DMS 273 treated with DMSO at 0.1 percent for 48 hours (cell line): ENCODE measurements at regions not wholly inside any gene's neighbourhood (a gene's known extent, or its start where the extent isn't known, plus 50 kb on each side); places are given as distances from the start of the nearest gene placed in this dataset.

ENCODE experiments used
- DNase-seq: peaks from one replicate; lab custom pipeline; 2025; lab: John Stamatoyannopoulos, UW

DNA sequence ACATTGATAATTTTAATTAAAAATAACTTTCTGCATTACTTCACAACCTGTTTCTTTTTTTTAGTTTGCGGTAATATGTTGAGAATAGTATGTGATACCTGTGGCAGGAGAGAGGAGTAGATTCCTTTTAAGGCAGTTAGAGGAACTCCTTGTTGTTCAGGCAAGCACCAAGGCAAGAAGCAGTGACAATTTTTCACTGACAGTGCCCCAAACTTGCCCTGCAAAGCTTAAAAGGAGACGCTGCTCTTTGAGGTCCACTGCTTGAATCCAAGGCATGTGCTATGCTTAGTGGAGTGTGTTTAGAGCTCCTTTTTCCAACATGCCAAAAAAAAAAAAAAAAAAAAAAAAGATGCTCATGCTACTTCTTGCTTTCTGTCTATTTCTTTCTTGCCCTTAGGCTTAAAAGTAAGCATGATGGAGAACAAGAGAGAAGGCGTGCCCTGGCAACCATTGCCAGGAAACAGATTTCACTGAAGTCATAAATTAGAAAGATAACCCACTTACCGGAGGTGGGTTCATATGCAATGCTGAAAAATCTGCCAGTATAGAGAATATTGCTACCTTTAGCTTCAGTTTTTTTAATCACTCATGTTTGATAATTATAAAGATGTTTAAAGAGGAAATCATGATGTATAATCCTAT lies 58.3 kb upstream of the DYRK2 start:
- DNase-seq: no peak

DNA sequence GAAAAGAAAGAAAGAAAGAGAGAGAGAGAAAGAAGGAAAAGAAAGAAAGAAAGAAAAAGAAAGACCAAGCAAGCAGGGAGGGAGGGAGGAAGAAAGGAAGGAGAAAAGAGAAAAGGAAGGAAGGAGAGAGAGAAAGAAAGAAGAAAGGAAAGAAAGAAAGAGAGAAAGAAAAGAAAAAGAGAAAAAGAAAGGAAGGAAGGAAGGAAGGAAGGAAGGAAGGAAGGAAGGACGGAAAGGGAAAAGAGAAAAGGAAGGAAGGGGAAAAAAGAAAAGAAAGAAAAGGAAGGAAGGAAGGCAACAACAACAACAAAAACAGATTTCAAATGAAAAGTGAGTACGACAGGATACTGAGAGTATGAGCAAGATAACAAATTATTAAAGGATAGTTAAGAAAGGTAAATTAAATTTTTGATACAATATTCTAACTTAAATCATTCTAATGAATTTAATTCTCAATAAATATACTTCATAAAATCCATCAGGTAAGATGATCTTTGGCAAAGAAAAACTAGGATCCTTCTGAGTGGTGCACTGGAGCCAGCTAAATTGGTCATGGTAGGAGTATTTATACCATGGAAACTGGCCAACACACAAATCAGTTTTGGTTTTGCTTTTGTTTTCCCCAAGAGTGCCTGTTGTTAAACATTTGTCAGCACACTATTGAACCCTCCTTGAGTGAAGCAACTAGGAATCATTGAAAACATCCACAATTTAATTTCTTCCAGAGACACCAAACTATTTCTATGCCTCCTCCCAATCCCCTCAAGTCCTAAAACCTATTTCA lies 56.1 kb upstream of the DYRK2 start:
- DNase-seq: no peak

GRCh38 chr12:67593041-67593440 lies 55.5 kb upstream of the DYRK2 start:
- no peak for DNase-seq

GRCh38 chr12:67593461-67594330 lies 54.8 kb upstream of the DYRK2 start:
- no peak for DNase-seq

DNA sequence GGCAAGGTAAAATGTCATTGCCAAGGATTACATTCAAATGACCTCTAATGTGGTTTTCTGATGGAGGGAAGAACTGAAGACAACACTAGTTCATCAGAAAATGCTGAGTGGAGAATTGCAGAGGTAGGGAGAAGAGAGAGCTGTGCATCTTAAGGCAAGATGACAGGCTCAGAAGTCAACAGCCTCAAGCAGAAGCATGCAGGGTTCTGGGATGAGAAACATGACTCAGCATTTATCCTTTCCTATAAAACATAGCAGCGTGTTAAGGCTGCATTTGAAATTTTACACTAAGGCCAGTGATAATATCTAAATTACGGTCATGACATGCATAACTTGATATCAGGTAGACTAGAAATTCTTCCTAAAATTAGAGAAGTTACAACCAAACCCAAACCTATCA lies 53.7 kb upstream of the DYRK2 start:
- no peak for DNase-seq

- DNase-seq: no peak
Observed at GRCh38 chr12:67595365-67595764, 53.2 kb upstream of the DYRK2 start.

- no peak for DNase-seq
Observed at GRCh38 chr12:67598598-67598997, 49.9 kb upstream of the DYRK2 start.
